Lower leg skin (tissue), 3 donors: ENCODE measurements at regions not wholly inside any gene's neighbourhood (a gene's known extent, or its start where the extent isn't known, plus 50 kb on each side); places are given as distances from the start of the nearest gene placed in this dataset.

Source experiments
- POLR2A ChIP-seq, 2 donors: fragments of 450-650 bp; IDR thresholded peaks; one replicate each; pipeline ENCODE4 v1.6.1; 2016 to 2017; ENCODE audit warnings: antibody characterized with exemption in 2 of 2, mild to moderate bottlenecking in 1 of 2, moderate library complexity in 1 of 2
- TF ChIP-seq, protein P1 (sequence below), 3 donors: fragments of 450-650 bp; IDR thresholded peaks; one replicate each; pipeline ENCODE4 v1.5.1; 2016; ENCODE audit warnings: antibody characterized with exemption in 3 of 3, mild to moderate bottlenecking in 3 of 3, moderate library complexity in 2 of 3

- TF ChIP-seq, protein P1, sequence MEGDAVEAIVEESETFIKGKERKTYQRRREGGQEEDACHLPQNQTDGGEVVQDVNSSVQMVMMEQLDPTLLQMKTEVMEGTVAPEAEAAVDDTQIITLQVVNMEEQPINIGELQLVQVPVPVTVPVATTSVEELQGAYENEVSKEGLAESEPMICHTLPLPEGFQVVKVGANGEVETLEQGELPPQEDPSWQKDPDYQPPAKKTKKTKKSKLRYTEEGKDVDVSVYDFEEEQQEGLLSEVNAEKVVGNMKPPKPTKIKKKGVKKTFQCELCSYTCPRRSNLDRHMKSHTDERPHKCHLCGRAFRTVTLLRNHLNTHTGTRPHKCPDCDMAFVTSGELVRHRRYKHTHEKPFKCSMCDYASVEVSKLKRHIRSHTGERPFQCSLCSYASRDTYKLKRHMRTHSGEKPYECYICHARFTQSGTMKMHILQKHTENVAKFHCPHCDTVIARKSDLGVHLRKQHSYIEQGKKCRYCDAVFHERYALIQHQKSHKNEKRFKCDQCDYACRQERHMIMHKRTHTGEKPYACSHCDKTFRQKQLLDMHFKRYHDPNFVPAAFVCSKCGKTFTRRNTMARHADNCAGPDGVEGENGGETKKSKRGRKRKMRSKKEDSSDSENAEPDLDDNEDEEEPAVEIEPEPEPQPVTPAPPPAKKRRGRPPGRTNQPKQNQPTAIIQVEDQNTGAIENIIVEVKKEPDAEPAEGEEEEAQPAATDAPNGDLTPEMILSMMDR (IDR thresholded peaks at IDR 0.05) = no peak
- no peak for TF ChIP-seq POLR2A (IDR thresholded peaks at IDR 0.05)
These were observed 139.7 kb upstream of the CMC1 start for GRCh38 chr3:28101705-28102104.
